ENCODE measurements at regions not wholly inside any gene's neighbourhood (a gene's known extent, or its start where the extent isn't known, plus 50 kb on each side); places are given as distances from the start of the nearest gene placed in this dataset.

DNA sequence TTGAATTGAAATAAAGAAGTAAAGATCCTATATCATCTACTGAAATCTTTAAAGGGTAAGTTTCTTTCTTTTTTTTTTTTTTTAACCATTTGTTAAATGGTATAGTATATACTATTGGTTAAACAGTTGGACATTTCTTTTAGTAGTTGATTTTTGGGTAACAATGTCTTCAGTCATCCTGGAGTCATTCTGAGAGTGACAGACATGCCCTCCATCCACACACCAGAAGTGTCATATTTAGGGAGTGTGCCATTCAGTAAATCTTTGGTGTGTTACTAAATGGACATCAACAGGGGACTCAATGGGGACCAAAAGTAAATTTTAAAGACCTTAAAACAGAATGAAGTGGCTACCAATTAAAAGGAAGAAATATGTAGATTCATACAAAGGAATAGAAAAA is 50.8 kb upstream of the SLC39A10 start:
- DNase-seq, result no peak

DNA sequence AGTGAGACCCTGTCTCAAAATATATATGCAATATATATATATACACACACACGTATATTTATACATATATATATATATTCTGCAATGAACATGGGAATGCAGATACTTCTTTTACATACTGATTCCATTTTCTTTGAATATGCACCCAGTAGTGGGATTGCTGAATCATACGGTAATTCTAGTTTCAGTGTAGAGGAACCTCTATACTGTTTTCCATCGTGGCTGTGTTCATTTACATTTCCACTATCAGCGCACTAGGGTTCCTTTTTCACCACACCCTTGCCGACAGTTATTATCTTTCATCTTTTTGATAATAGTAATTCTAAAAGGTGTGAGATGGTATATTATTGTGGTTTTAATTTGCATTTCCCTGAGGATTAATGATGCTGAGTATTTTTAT is 52.3 kb upstream of the SLC39A10 start:
- no peak for DNase-seq

DNA sequence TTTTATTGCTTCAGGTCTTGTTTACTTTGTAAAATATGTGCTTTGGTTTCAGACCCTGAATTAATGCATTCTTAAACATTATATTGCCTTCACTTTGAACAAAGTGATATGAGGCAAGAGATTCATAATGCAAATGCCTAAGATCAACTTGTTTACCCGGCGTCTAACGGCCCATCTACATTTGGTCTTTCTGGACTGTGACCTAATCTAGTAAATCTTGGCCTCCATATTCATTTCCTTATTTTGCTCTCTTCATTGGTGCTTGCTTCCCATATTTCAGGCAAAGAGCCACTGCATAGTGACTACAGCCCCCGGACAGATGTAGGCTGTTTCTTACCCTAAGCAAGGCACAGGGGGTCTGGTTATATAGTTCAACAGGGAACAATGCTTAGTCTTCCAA is 53.0 kb upstream of the SLC39A10 start:
- DNase-seq, result no peak

DNA sequence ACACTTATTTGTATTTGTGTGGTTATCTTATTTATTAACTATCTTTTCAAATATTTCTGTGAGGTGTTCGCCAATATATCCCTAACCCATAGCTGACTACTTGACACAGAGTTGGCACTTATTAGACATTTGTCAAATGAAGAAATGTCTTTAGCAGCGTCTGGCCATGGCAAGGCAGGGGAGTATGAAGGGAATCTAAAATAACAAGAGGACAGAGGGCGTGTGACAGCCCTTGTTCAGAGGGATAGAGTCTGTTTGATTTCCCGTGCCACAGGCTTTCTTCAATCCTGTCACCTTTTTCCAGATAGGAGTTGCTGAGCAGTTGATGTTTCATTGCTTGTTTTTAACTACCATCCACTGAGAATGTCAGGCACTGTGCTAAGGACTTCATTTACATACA is 53.6 kb upstream of the SLC39A10 start:
- DNase-seq, result no peak

DNA sequence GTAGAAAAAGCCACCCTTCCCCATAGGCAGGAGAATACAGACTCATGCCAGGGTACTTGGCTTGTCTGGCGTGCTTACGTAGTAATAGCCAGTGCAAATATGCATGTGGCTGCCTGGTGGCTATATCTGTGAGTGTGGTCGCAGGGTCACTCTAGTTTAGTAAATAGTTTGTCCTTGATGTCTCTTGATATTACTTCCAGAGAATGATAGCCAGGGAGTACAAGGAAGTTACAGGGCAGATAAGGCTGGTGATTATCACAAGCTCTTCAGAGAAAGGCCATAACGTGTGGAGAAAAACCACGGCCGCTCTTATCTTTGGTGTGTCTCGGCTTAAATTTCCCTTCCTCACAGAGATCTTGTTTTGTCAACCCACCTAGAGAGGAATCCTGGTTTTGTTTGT is 54.3 kb upstream of the SLC39A10 start:
- DNase-seq, result no peak

DNA sequence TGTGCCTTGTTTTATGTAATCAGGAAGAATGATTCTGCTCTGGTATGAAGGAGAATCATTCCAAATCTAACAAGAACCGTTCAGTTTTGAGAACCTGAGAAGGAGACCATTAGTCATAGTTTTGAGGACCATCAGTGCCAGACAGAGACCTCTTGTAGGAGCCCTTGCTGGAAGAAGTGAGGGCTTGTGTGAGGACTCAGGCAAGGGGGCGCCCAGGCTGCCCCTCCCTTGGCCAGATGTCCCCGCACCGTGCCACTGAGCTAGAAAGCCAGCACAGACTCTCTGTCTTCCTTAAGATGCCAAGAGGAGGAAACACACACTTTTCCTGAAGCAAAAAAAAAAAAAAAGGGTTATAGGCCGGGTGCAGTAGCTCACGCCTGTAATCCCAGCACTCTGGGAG is 55.7 kb upstream of the SLC39A10 start:
- peak; percentile 38 for DNase-seq

DNA sequence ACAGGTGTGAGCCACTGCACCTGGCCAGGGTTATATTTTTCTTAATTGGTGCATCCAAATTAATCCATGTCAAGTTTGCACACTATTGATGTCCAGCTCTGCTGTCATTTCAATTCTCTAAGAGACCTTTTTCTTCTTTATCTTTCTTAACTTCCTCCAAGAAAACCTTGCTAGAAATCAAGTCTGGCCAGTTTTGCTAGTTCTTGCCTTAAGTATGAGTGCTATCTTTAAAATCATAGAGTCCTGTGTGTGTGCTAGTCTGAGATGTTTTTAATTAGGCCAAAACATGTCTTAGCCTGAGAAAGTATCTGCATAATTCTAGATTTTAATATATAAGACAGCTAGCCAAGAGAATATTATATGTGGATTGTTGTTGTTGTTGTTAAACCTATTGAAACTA is 56.2 kb upstream of the SLC39A10 start:
- DNase-seq, result no peak

DNA sequence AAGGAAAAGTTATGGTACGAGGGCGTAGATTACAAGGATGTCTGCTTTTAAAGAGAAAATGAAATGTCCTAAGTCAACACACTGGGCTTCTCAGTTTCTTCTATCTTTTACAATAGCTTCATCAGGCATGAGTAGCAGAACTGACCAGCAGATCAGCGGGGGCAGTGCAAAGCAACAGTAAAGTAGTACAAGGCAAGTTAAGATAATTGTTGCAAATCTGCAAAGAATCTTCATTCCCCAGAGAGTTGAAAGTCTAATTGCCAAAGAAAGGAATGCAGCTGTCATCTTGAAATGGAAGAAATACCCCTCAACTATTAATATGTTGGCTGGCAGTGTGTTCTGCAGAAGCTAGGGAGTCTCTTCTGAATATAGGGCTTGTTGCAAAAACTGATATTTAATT is 60.2 kb upstream of the SLC39A10 start:
- no peak for DNase-seq

DNA sequence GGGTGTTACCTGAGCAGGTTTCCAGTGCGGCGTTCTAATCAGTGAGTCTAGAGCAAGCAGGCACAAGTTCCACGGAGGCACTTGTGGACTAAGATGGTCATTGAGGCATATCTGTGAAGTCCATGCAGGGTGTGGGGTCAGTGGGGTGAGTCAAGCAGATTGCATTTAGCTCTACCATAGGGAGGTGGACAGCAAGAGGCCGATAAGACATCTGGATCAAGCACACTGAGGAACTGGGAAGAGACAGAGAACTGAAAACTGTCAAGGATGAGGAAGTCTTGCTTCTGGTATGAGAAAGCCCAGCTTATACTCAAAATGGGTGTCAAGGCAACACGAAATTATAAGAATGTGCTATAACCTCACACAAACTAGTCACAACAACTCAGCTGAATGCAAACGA is 61.2 kb upstream of the SLC39A10 start:
- DNase-seq, result no peak

DNA sequence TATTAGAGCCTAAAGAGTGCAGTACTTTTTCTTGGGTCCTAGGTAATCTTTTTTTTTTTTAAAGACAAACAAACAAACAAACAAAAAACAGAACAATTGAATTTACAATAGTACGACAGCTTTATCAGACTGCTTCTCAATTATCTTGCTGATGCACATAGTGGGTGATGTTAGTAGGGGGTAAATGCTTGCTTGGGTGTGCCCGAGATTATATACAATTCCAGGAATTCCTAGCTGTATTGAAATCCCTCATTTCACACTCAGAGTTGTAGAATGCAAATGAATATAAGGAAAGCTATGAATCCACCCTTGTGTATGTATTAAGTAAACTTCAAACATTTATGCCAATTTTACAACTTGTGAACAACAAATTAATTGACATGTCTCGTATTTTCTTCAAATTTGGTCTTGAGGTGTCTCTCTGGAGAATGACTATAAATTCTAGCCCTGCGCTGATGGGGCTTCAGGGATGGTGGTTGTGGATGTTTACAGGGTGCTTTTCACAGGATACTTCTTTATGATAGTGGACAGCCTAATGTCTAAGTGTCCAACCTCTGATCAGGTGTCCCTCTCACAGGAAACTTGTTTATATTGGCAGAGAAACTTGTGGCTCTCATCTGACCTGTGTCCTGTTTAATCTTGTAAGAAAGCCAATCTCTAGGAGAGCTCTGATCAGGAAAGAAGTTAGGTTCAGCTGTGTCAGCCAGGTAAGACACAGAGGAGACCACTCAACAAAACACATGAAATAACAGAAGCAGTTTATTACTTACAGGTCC is 61.9 kb upstream of the SLC39A10 start:
- no peak for DNase-seq

DNA sequence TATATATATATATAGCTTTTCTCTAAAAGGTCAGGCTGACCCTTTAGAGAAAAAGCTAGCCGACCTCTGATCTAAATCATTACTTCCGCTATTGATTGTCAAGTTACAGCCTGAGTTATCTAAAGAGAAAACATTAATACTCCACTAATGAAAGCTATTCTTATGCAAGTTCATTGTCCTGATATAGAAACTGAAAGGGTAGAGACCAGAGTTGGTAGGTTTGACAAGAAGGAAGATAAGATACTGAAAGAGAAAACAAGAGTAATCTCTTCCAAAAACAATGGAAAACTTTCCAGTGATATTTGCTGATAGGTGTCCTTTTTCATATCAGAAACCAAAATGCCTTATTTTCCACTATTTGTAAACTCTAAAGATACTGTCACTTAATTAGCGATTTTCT is 62.8 kb upstream of the SLC39A10 start:
- DNase-seq, result no peak

DNA sequence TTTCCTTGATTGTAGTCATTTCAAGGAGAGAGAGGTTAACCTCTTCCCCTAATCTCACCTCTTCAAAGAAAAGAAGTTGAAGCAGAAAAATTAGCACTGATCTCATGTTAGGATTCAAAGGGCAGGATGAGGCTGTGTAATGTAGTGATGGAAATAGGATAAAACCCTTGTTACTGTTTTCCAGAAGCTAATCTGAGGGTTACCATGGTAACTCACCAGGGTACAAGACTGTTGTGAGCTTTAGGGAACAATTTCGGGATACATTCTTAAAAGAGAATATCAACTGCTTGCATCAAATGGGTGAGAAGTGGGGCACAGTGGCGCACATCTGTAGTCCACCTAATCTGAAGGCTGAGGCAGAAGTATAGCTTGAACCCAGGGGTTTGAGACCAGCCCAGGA is 64.9 kb upstream of the SLC39A10 start:
- no peak for DNase-seq

DNA sequence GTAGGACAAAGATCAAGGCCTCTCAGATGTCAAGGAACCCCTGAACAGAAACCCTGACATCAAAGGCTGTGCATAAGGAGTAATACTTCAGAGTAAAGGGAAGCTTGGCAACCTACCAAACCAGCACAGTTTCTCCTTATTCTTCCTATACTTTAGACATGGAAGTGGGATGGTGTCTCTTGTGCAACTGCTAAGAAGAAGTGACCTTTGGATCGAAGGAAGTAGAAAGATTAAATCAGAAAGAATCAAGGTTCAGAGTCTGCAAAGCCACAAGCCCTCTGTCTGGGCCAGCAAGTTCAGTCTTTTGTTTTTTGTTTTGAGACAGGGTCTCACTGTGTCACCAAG is 66.2 kb upstream of the SLC39A10 start:
- no peak for DNase-seq

DNA sequence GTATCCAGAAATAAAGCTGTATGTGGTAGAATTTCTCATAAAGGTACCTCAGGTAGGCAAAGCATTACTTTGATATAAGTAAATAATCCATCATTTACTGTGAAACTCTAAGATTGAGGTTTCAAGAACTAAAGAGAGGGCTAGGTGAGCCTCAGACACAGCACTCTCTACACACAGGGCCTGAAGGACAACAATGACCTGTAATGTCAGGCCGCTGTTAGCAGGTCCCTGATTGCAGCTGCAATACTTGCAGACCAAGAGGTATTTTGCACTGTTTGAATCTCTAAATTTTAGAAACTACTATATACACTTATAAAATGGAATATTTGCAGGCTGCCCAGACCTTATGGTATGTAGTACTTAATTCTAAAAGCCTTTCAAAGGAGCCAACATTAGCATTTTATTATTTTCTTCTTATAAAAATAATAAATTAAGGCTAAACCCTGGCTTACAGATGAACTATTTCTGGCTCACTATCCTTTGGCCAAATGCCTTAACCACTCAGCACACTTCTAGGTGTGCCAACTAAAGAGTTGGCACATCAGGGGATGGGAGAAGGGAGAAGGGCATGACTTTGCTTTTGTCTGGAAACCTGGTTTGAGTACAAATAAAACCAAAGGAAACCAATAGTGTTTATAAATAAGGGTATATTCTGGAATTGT is 66.7 kb upstream of the SLC39A10 start:
- DNase-seq, result no peak

DNA sequence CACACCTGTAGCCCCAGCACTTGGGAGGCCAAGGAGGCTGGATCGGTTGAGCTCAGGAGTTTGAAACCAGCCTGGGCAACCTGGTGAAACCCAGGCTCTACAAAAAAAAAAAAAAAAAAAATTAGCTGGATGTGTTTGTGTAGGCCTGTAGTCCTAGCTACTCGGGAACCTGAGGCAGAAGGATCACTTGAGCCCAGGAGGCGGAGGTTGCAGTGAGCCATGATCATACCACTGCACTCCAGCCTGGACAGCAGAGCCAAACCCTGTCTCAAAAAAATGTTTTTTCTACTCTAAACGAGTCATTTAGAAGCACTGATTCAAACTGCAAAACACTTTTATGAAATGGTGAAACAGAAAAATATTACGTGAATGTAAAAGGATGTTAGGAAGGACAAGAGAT is 69.1 kb upstream of the SLC39A10 start:
- no peak for DNase-seq

DNA sequence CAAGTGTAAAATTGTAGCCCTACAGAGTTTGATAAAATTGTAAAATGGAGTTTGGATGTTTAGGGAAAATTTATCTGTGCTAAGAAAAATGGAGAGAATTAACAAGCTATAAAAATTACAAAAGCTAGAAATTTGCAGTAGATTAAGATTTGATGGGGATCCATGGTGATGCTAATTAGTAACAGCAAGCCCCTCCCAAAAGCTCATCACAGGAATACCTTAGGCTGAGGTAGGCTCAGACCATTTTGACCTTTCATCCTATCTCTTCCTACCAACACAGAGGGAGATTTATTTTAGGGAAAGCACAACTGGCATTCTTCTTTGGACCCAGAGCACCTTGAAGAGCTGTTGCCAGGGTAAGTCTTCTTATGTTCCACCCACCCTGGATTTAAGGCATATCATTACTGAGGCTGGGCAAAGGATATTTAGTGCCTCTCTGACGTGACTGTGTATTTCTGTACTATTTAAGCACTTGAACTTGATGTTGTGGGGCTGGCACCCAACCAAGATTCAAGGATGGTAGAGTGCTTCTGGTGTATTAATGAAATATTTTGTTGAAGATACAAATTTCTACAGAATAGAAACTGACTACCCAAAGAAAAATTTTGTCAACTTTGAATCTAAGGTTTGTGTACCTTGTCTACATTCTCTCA is 70.8 kb upstream of the SLC39A10 start:
- DNase-seq, result no peak

DNA sequence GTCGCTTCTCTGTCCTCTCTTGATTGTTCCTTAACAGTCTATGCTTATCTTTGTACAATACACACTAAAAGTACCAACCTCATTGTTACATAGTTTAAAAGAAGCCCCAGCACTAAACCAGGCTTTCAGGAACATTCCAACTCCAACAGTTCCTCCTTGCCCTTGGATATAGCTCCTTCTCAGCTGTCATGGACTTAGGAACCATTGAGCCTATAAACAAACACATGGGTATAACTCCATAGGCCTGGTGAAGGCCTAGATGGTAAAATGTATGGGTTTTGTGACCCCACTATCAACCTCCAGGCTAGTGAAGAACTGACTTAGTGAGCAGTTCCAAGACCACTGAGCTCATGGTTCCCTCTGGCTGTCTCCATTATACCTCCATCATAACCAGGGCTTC is 74.8 kb upstream of the SLC39A10 start:
- no peak for DNase-seq

DNA sequence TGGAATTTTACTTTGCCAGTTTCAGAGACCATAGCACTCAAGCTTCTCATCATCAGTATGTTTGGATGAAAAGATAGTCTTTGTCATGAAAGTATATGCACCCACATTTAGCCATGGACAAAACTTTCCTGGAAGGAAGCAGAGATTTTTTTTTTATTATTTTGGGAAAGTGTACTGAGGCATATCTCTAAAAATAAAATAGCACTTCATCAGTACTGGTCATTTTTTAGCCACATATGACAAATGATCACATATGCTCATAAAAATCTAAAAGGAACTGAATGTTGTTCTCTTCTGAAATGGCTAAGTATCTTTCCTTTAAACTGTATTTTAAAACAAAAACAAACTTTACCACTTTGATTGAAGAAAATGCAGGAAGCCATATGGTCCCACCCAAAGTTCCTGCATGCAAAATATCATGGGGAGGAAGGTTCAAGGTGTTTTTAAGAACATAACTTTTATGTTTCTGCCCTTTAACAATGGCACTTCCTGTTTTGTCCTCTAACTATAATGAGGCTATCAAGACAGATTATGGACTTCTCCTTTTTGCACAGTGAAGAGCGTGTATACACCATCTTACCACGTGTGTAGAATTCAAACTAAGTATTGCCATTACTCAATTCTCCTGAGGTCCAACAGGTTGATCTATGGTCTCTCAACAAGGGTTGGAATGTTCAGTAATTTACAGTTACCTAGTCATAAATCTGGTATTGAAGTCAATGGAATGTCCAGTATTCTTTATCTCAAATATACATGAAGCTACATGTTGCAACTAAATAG is 77.1 kb upstream of the SLC39A10 start:
- no peak for DNase-seq

DNA sequence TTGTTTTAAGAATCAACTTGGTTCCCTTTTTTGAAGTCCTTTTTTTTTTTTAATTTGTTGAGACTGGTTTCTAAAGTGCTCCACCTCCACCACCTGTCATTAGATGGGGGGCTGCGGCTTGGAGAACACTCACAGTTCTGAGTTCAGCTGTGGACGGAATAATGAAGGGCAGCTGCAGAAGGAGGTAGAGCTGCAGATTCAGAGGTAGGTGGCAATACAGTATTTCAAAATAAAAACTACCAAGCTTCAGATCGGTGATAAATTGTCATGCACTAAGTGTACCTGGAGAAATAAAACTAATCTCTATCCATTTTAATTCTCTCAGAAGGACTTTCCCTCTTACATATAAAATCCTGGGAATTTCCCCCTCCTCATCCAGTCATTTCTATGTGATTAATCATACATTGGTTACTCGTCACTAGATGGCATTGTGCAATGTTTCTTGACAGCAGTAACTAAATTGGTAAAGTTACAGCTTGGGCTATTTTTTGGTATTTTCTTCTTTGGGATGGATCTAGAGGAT is 81.1 kb upstream of the SLC39A10 start:
- DNase-seq, result no peak

DNA sequence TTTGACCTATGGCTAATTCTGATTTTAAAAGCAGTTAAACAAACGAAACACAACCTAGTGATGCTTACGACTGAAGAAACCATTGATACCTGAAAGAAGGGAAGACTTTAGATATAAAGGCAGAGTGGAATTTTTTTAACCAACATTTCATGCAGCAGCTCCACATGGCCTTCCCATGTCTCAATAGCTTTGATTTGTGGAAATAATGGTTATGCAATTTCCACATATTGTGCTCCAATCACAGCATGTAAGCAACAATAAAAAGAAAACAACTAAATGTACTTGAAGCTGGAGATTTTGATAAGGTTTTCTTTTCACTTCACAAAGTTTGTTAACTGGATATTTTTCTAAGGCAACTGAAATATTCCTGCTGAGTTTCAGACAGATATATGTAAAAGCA is 82.0 kb upstream of the SLC39A10 start:
- DNase-seq, result no peak

DNA sequence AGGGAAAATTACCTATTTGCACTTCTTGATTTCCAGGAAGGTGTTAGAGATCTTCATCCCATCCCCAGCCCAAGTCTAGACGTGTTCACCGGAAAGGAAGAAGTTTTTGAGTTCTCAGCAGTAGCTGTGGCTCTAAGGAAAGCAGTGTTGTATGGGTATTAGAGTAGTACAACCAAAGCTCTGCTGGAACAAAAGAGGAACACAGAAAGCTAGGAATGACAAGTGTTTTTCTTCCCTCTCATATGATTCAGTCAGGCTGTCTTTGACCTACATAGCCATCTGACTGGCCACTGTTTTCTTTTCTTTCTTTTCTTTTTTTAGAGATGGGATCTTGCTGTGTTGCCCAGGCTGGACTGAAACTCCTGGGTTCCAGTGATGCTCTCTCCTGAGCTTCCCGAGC is 82.7 kb upstream of the SLC39A10 start:
- DNase-seq, result no peak

DNA sequence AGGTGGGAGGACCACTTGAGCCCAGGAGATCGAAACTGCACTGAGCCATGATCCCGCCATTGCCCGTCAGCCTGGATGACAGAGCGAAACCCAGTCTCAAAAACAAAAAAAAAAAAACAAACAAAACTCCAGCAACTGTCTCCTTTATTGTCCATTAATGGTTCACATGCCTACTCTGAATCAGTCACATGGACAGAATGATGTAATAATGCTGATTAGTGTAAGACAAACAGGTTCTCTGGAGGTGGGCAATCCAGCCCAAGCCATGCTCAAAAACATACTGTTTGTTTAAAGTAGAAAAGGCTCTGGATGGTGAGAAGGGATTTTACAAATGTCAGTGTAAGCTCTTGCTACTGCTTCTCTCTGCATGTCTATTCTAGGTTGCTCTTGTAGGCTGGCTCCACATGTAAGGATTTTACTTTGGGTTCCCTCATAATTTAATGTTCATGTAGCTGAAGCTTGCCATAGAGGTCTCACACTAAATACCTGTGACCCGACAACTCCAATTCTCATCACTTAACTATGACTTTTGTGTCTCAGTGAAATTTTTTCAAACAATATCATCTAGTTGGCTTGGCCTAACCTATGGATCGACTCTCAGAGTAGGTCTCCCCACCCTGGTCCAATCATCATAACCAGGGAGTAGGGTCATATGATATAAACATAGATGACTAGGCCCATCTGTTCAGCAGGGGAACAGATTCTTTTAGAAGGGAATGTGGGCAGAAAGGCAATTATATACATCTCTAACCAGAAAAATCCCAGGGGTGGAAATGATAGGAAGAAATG is 83.9 kb upstream of the SLC39A10 start:
- DNase-seq, result no peak

DNA sequence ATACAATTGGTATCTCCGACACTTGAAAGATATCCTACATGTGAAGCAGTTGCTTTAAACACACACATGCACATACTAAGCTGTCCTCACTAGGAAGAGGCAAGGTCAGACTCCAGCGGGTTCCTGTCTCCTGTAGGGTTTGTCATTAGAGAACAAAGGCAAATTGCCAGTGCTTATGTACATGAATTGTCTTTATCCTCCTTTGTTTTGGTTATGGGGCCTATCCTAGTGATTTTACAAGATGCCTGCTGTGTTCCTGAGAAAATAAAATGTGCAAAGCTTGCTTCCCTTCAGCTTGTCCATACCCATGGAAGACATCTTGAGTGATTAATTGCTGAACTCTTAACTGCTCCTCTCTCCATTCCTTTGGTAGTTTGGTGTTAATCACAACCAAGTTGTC is 86.7 kb upstream of the SLC39A10 start:
- DNase-seq, result no peak
